ENCODE measurements at regions not wholly inside any gene's neighbourhood (a gene's known extent, or its start where the extent isn't known, plus 50 kb on each side); places are given as distances from the start of the nearest gene placed in this dataset.
A peak's percentile ranks its signal among the peaks of the same experiment; 100 is the strongest.
"Not testable (repeated sequence)": the region's sequence is repeated elsewhere in the genome, so short reads cannot be mapped to it uniquely, and the experiment has no call there.

- Mint-ChIP-seq H3K9me3 (no peaks in the 10 kb centered on the region), H3K27me3 (ENCODE audit: low read depth) (no peaks in the 10 kb centered on the region), H3K27ac (no peak overlapping the region), H3K4me1 (no peaks in the 10 kb centered on the region), H3K36me3 (no peaks in the 10 kb centered on the region), H3K4me3 (no peak overlapping the region)
- TF ChIP-seq, protein P1, sequence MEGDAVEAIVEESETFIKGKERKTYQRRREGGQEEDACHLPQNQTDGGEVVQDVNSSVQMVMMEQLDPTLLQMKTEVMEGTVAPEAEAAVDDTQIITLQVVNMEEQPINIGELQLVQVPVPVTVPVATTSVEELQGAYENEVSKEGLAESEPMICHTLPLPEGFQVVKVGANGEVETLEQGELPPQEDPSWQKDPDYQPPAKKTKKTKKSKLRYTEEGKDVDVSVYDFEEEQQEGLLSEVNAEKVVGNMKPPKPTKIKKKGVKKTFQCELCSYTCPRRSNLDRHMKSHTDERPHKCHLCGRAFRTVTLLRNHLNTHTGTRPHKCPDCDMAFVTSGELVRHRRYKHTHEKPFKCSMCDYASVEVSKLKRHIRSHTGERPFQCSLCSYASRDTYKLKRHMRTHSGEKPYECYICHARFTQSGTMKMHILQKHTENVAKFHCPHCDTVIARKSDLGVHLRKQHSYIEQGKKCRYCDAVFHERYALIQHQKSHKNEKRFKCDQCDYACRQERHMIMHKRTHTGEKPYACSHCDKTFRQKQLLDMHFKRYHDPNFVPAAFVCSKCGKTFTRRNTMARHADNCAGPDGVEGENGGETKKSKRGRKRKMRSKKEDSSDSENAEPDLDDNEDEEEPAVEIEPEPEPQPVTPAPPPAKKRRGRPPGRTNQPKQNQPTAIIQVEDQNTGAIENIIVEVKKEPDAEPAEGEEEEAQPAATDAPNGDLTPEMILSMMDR (IDR thresholded peaks at IDR 0.05; ENCODE audit: unreplicated experiment), result no peak
- no peak for DNase-seq (ENCODE audit: low spot score in 2 of 2, unreplicated experiment in 2 of 2)
Measured at GRCh38 chr21:18006691-18007090, 187.5 kb upstream of the C21orf91 start.

DNA sequence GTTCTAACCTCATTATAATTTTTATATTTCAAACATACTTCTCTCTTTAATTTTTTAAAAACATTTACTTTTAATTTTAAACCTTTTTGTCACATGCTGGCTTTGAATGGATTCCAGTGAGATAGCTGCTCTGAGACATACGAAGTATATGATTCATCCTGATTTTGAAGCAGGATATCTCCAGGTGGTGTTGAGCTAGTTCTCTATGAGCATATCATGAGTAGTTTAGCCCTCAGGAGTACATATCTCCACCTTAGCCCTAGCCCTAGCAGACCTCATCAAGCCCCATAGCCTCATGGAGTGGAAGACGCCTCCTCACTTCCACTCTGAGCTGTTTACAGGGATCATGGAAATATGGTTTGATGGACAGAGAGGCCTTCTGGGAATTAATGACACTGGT lies 183.2 kb upstream of the C21orf91 start:
- Mint-ChIP-seq H3K4me1 (peaks cover 14% of the 10 kb centered on the region), H3K27me3 (ENCODE audit: low read depth) (no peaks in the 10 kb centered on the region), H3K4me3 (no peak overlapping the region), H3K36me3 (peaks cover 7% of the 10 kb centered on the region), H3K27ac (no peak overlapping the region), H3K9me3 (peaks cover 14% of the 10 kb centered on the region)
- TF ChIP-seq, protein P1 (IDR thresholded peaks at IDR 0.05; ENCODE audit: unreplicated experiment), result no peak
- no peak for DNase-seq (ENCODE audit: low spot score in 2 of 2, unreplicated experiment in 2 of 2)

GRCh38 chr21:18000981-18001686 lies 182.0 kb upstream of the C21orf91 start:
- DNase-seq (ENCODE audit: low spot score in 2 of 2, unreplicated experiment in 2 of 2), result no peak
- H3K4me3 Mint-ChIP-seq, result no peak overlapping the region
- H3K27ac Mint-ChIP-seq, result peak overlapping the region; percentile 7
- TF ChIP-seq, protein P1 (IDR thresholded peaks at IDR 0.05; ENCODE audit: unreplicated experiment), result no peak
- H3K4me1 Mint-ChIP-seq, result peaks cover 14% of the 10 kb centered on the region
- H3K36me3 Mint-ChIP-seq, result peaks cover 7% of the 10 kb centered on the region
- H3K27me3 Mint-ChIP-seq (ENCODE audit: low read depth), result no peaks in the 10 kb centered on the region
- peaks cover 22% of the 10 kb centered on the region for H3K9me3 Mint-ChIP-seq

- H3K27me3 Mint-ChIP-seq (ENCODE audit: low read depth); H3K36me3 Mint-ChIP-seq; H3K27ac Mint-ChIP-seq; H3K4me3 Mint-ChIP-seq; DNase-seq (ENCODE audit: low spot score in 2 of 2, unreplicated experiment in 2 of 2): not testable (repeated sequence)
- Mint-ChIP-seq H3K4me1 (peaks cover 14% of the 10 kb centered on the region), H3K9me3 (peaks cover 28% of the 10 kb centered on the region)
Measured at GRCh38 chr21:17998599-17998998, 179.4 kb upstream of the C21orf91 start.

DNA sequence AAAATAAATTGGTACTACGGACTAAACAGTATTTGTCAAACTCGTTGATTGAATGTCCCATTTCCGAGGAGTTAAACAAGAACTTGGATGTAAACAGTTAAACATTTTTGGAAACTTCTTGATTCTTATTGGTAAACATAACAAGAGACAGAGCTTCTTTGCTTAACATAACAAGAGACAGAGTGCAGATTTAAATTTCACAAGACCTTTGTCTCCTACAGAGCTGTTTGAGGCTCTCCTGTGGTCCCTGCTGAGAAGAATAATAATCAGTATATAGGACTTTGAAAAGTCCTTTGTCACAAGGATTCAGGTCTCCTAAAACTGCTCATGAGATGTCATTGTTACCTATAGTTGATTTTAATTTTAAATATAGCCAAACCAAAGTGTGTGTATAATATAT lies 170.6 kb upstream of the C21orf91 start:
- Mint-ChIP-seq H3K4me3 (no peak overlapping the region), H3K4me1 (no peaks in the 10 kb centered on the region), H3K36me3 (no peaks in the 10 kb centered on the region), H3K27ac (no peak overlapping the region), H3K27me3 (ENCODE audit: low read depth) (no peaks in the 10 kb centered on the region), H3K9me3 (peaks cover 27% of the 10 kb centered on the region)
- TF ChIP-seq, protein P1 (IDR thresholded peaks at IDR 0.05; ENCODE audit: unreplicated experiment), result no peak
- no peak for DNase-seq (ENCODE audit: low spot score in 2 of 2, unreplicated experiment in 2 of 2)

DNA sequence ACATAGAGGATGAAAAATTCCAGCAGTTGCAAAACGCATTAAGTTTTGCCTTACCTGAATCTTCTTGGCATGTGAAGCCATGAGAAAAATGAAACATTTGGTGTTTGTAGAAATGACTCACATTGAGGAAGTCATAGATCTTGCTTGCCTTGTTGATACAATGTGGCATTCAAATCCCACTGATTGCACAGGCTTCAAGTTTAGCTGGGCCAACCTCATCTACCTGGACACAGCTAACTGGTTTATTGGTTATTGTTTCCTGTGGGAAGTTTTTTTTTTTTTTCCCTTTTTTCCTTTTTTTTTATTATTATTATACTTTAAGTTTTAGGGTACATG lies 168.9 kb upstream of the C21orf91 start:
- Mint-ChIP-seq H3K27me3 (ENCODE audit: low read depth) (no peaks in the 10 kb centered on the region), H3K4me1 (no peaks in the 10 kb centered on the region), H3K4me3 (no peak overlapping the region), H3K9me3 (peaks cover 17% of the 10 kb centered on the region), H3K36me3 (no peaks in the 10 kb centered on the region), H3K27ac (no peak overlapping the region)
- TF ChIP-seq, protein P1 (IDR thresholded peaks at IDR 0.05; ENCODE audit: unreplicated experiment), result no peak
- DNase-seq (ENCODE audit: low spot score in 2 of 2, unreplicated experiment in 2 of 2), result no peak

All from mesothelial cell of epicardium (in vitro differentiated cells).